Small intestine (tissue), 7 donors: ENCODE measurements at regions not wholly inside any gene's neighbourhood (a gene's known extent, or its start where the extent isn't known, plus 50 kb on each side); places are given as distances from the start of the nearest gene placed in this dataset.

Experiments used
- DNase-seq, 2 donors: peaks; one replicate each; pipeline versions ENCODE4 v3.0.0 to v3.0.0-alpha.2; 2013
- FAIRE-seq: peaks from 2 replicates; lab custom pipeline; 2012; peaks lifted over from hg19 to GRCh38; lab: Jason Lieb, UNC
- H3K27ac ChIP-seq, 3 donors: one replicate each; pipeline ENCODE4 v1.5.1; 2013; ENCODE audit warnings: low read length in 2 of 3, mild to moderate bottlenecking in 2 of 3, control low read depth in 1 of 3, inconsistent platforms in 1 of 3, low read depth in 1 of 3, moderate library complexity in 1 of 3
- H3K27me3 ChIP-seq, 3 donors: one replicate each; pipeline ENCODE4 v1.6.1; 2013; ENCODE audit warnings: low read length in 3 of 3, inconsistent platforms in 1 of 3; ENCODE audit not compliant: control insufficient read depth in 3 of 3, insufficient read depth in 3 of 3
- H3K36me3 ChIP-seq, 3 donors: one replicate each; pipeline ENCODE4 v1.6.1; 2013; ENCODE audit warnings: low read length in 3 of 3, inconsistent platforms in 1 of 3, low read depth in 1 of 3, mild to moderate bottlenecking in 1 of 3, moderate library complexity in 1 of 3; ENCODE audit not compliant: control insufficient read depth in 3 of 3, insufficient read depth in 2 of 3
- H3K4me1 ChIP-seq, 3 donors: one replicate each; pipeline ENCODE4 v1.6.1; 2013; ENCODE audit warnings: low read length in 2 of 3, inconsistent platforms in 1 of 3, low read depth in 1 of 3, mild to moderate bottlenecking in 1 of 3, moderate library complexity in 1 of 3; ENCODE audit not compliant: control insufficient read depth in 3 of 3, insufficient read depth in 2 of 3
- H3K4me3 ChIP-seq, 3 donors: one replicate each; pipeline ENCODE4 v1.5.1; 2013; ENCODE audit warnings: low read length in 3 of 3, control low read depth in 1 of 3, inconsistent platforms in 1 of 3, low read depth in 1 of 3, mild to moderate bottlenecking in 1 of 3, moderate library complexity in 1 of 3
- H3K9me3 ChIP-seq, 2 donors: one replicate each; pipeline ENCODE4 v1.6.1; 2013; ENCODE audit warnings: low read depth in 1 of 2, low read length in 1 of 2; ENCODE audit not compliant: control insufficient read depth in 2 of 2, insufficient read depth in 1 of 2
- WGBS, 3 donors: extraction: QIAGEN DNeasy Blood & Tissue Kit; methylation state at CpG; one replicate each; pipeline ENCODE4 v1.1.7; 2013; 5-methylcytosine and 5-hydroxymethylcytosine counted together
- donor health status: healthy with polysubstance abuse.
- donor health status: control.
- donor health status: control.
- donor health status: Bipolar disorder and iron deficiency.
- donor health status: healthy.

DNA sequence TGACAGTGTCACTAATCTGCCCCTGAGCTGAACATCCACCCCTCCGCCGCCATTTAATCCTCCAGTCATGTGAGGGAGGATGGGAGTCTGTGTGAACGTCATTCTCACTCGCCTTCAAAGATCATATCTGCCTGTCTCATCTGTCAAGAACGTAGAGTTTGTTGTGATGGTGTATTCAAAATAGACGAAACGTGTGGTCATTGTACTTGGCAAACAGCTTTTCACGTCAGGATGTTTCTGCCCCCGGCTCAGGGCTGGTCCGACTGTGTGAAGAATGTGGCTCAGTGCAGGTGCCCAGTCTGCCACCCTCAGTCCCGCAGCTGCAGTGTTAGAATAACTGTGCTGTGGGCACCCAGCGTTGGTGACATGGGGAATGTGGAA, 148.0 kb downstream of the KCNJ12 start:
- H3K9me3 ChIP-seq = no peaks in the 10 kb centered on the region
- 72 to 86% (median 76%) methylated on average over 12 of the region's 12 CpGs for WGBS, 3 donors
- no peak overlapping the region for H3K27ac ChIP-seq
- no peaks in the 10 kb centered on the region for H3K4me1 ChIP-seq
- H3K27me3 ChIP-seq = peaks cover 0 to 2% (median 0%) of the 10 kb centered on the region in 3 donors
- no peak overlapping the region for H3K4me3 ChIP-seq
- DNase-seq (no peak), FAIRE-seq (no peak)
- H3K36me3 ChIP-seq = no peaks in the 10 kb centered on the region

- 28 to 72% (median 45%) methylated on average over 8 of the region's 8 CpGs for WGBS, 3 donors
- FAIRE-seq = no peak
- no peak overlapping the region for H3K27ac ChIP-seq
Observed at GRCh38 chr17:21525464-21526130, 149.4 kb downstream of the KCNJ12 start.

GRCh38 chr17:21528031-21528695, 152.0 kb downstream of the KCNJ12 start:
- no peak for FAIRE-seq
- Histone ChIP-seq H3K9me3 (no peaks in the 10 kb centered on the region), H3K4me1 (no peaks in the 10 kb centered on the region), H3K36me3 (no peaks in the 10 kb centered on the region), H3K27me3 (no peaks in the 10 kb centered on the region), H3K27ac (no peak overlapping the region), H3K4me3 (no peak overlapping the region)
- DNase-seq = no peak
- 80 to 91% (median 89%) methylated on average over 9 of the region's 9 CpGs for WGBS, 3 donors

More at GRCh38 chr17:21525464-21526130, 149.4 kb downstream of the KCNJ12 start:
- H3K4me3 ChIP-seq = no peak overlapping the region
- H3K36me3 ChIP-seq = no peaks in the 10 kb centered on the region
- DNase-seq = peak in 1 of 2 donors; percentile 19
- H3K4me1 ChIP-seq = no peaks in the 10 kb centered on the region
- peaks cover 0 to 2% (median 0%) of the 10 kb centered on the region in 3 donors for H3K27me3 ChIP-seq
- H3K9me3 ChIP-seq = no peaks in the 10 kb centered on the region

DNA sequence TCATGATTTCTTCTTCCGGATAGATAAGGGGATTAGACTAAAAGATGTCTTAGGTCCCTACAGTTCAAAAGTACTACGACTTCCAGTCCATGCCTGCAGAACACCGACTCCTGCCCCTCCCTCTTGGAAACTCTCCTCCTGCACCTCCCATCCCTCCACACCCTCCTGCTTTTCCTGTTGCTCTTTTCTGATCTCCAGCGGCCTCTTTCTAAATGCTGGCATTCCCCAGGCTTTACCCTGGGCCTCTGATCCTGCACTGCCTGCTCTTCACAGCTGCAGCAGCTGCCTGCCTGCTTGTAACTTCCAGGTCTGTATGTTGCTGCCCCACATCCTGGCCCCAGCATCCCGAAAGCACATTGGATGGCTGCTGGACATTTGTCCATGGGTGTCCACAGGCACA, 154.2 kb downstream of the KCNJ12 start:
- no peak overlapping the region for H3K27ac ChIP-seq
- no peak overlapping the region for H3K4me3 ChIP-seq
- FAIRE-seq = no peak
- H3K27me3 ChIP-seq = no peaks in the 10 kb centered on the region
- WGBS, 3 donors = 21 to 49% (median 44%) methylated on average over 5 of the region's 5 CpGs
- no peaks in the 10 kb centered on the region for H3K4me1 ChIP-seq
- peaks cover 0 to 2% (median 0%) of the 10 kb centered on the region in 3 donors for H3K36me3 ChIP-seq
- DNase-seq = peak in 1 of 2 donors; percentile 20
- H3K9me3 ChIP-seq = no peaks in the 10 kb centered on the region

GRCh38 chr17:21530841-21531240, 154.7 kb downstream of the KCNJ12 start:
- H3K36me3 ChIP-seq = peaks cover 0 to 2% (median 0%) of the 10 kb centered on the region in 3 donors
- no peaks in the 10 kb centered on the region for H3K4me1 ChIP-seq
- no peaks in the 10 kb centered on the region for H3K27me3 ChIP-seq
- H3K9me3 ChIP-seq = no peaks in the 10 kb centered on the region
- DNase-seq (no peak), FAIRE-seq (no peak)
- no peak overlapping the region for H3K27ac ChIP-seq
- no peak overlapping the region for H3K4me3 ChIP-seq
- WGBS, 3 donors = 81 to 94% (median 92%) methylated on average over 8 to 9 of the region's 9 CpGs

- Histone ChIP-seq H3K4me1 (no peaks in the 10 kb centered on the region), H3K36me3 (peaks cover 0 to 2% (median 0%) of the 10 kb centered on the region in 3 donors), H3K27ac (no peak overlapping the region), H3K27me3 (no peaks in the 10 kb centered on the region), H3K9me3 (no peaks in the 10 kb centered on the region), H3K4me3 (no peak overlapping the region)
- FAIRE-seq (no peak), DNase-seq (no peak)
- WGBS, 3 donors = 74 to 85% (median 84%) methylated on average over 9 of the region's 9 CpGs
Observed at GRCh38 chr17:21532763-21533385, 156.7 kb downstream of the KCNJ12 start.

DNA sequence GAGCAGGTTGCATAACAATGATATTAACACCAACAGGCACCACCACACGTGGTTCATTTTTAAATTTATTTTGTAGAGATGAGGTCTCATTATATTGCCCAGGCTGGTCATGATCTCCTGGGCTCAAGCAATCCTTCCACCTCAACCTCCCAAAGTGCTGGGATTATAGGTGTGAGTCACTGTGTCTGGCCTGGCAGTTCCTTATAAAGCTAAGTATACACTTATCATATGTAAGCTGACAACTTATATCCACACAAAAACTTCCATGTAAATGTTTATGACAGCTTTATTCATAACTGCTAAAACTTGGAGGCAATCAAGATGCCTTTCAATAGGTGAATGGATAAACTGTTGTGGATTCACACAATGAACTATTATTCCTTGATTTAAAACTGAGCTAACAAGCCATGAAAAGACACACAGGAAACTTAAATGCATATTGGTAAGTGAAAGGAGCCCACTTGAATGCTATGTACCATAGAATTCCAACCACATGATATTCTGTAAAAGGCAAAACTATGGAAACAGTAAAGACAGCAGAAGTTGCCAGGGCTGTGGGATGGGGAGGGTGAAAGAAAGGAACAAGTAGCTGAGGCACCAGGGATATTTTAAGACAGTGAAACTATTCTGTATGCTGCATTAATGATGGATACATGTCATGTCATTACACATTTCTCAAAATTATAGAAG, 156.5 kb upstream of the KCNJ18 start:
- 72 to 86% (median 80%) methylated on average over 1 of the region's 1 CpG for WGBS, 3 donors
- no peak for FAIRE-seq
- peaks cover 0 to 2% (median 0%) of the 10 kb centered on the region in 3 donors for H3K36me3 ChIP-seq
- DNase-seq = no peak
- H3K27ac ChIP-seq = no peak overlapping the region
- no peaks in the 10 kb centered on the region for H3K4me1 ChIP-seq
- no peaks in the 10 kb centered on the region for H3K27me3 ChIP-seq
- no peaks in the 10 kb centered on the region for H3K9me3 ChIP-seq
- no peak overlapping the region for H3K4me3 ChIP-seq

DNA sequence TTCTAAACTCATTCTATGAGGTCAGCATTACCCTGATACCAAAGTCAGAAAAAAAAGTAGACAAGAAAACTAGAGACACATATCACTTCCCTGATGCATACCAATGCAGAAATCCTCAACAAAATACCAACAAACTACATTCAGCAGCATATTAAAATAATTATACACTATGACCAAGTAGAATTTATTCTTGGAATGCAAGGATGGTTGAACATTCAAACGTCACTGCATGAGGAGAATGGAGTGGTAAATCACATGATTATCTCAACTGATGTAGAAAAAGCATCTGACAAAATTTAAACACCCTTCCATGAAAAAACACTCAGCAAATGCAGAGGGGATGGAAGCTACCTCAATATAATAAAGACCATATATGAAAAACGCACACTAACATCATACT, 155.0 kb upstream of the KCNJ18 start:
- 86 to 92% (median 90%) methylated on average over 2 of the region's 2 CpGs for WGBS, 3 donors
- Histone ChIP-seq H3K9me3 (no peaks in the 10 kb centered on the region), H3K36me3 (peaks cover 0 to 2% (median 0%) of the 10 kb centered on the region in 3 donors), H3K4me3 (no peak overlapping the region), H3K4me1 (no peaks in the 10 kb centered on the region), H3K27me3 (no peaks in the 10 kb centered on the region), H3K27ac (no peak overlapping the region)
- FAIRE-seq (no peak), DNase-seq (no peak)
